GF-D8 (cell line): ENCODE measurements at regions not wholly inside any gene's neighbourhood (a gene's known extent, or its start where the extent isn't known, plus 50 kb on each side); places are given as distances from the start of the nearest gene placed in this dataset.

ENCODE experiments used
- DNase-seq: peaks from one replicate; lab custom pipeline; 2025; lab: John Stamatoyannopoulos, UW

GRCh38 chr1:81327743-81328142, 473.0 kb upstream of the ADGRL2 start:
- DNase-seq = no peak

GRCh38 chr1:81327103-81327710, 473.5 kb upstream of the ADGRL2 start:
- DNase-seq = no peak

- no peak for DNase-seq
These were observed 474.5 kb upstream of the ADGRL2 start for GRCh38 chr1:81326212-81326611.

- DNase-seq = no peak
These were observed 475.3 kb upstream of the ADGRL2 start for GRCh38 chr1:81325397-81325796.

- no peak for DNase-seq
These were observed 476.9 kb upstream of the ADGRL2 start for GRCh38 chr1:81323862-81324261.

GRCh38 chr1:81317191-81317590, 483.5 kb upstream of the ADGRL2 start:
- no peak for DNase-seq

- no peak for DNase-seq
These were observed 486.1 kb upstream of the ADGRL2 start for GRCh38 chr1:81314513-81315233.

GRCh38 chr1:81313289-81313688, 487.4 kb upstream of the ADGRL2 start:
- DNase-seq = no peak

- DNase-seq = no peak
These were observed 488.4 kb upstream of the ADGRL2 start for GRCh38 chr1:81312272-81312754.

GRCh38 chr1:81310250-81310649, 490.5 kb upstream of the ADGRL2 start:
- no peak for DNase-seq

- no peak for DNase-seq
These were observed 492.5 kb upstream of the ADGRL2 start for GRCh38 chr1:81308191-81308590.

GRCh38 chr1:81307786-81308185, 492.9 kb upstream of the ADGRL2 start:
- no peak for DNase-seq

GRCh38 chr1:81305997-81306452, 494.7 kb upstream of the ADGRL2 start:
- DNase-seq = no peak

- DNase-seq = no peak
These were observed 496.5 kb upstream of the ADGRL2 start for GRCh38 chr1:81304187-81304586.

- no peak for DNase-seq
These were observed 500.8 kb upstream of the ADGRL2 start for GRCh38 chr1:81299892-81300291.

- DNase-seq = no peak
These were observed 502.5 kb upstream of the ADGRL2 start for GRCh38 chr1:81298266-81298665.

GRCh38 chr1:81296601-81297000, 504.1 kb upstream of the ADGRL2 start:
- DNase-seq = no peak

- DNase-seq = no peak
These were observed 510.4 kb upstream of the ADGRL2 start for GRCh38 chr1:81290326-81290725.

- no peak for DNase-seq
These were observed 512.0 kb upstream of the ADGRL2 start for GRCh38 chr1:81288689-81289088.

- no peak for DNase-seq
These were observed 513.2 kb upstream of the ADGRL2 start for GRCh38 chr1:81287411-81288080.

GRCh38 chr1:81270051-81270450, 530.7 kb upstream of the ADGRL2 start:
- no peak for DNase-seq

- no peak for DNase-seq
These were observed 535.8 kb upstream of the ADGRL2 start for GRCh38 chr1:81264976-81265375.
